HepG2 (cell line): ENCODE measurements at regions not wholly inside any gene's neighbourhood (a gene's known extent, or its start where the extent isn't known, plus 50 kb on each side); places are given as distances from the start of the nearest gene placed in this dataset.
A peak's percentile ranks its signal among the peaks of the same experiment; 100 is the strongest.

Source experiments
- EZH2 ChIP-seq: conservative IDR thresholded peaks from 2 replicates; pipeline ENCODE4 v1.6.1; 2012; ENCODE audit warnings: mild to moderate bottlenecking, low read depth, low read length, moderate library complexity
- IRX3 ChIP-seq: sonication (generic); formaldehyde crosslinking; IDR thresholded peaks from 2 replicates; pipeline ENCODE4 v1.8.1; 2023; ENCODE audit warnings: mild to moderate bottlenecking, low read depth, missing genetic modification reagents, borderline replicate concordance
- ISL2 ChIP-seq: sonication (generic); formaldehyde crosslinking; IDR thresholded peaks from 2 replicates; pipeline ENCODE4 v1.5.0; 2020; ENCODE audit warnings: missing genetic modification reagents
- MBD4 ChIP-seq: IDR thresholded peaks from 2 replicates; pipeline ENCODE4 v1.6.1; 2012; ENCODE audit warnings: low read length, inconsistent platforms, borderline replicate concordance
- RBM22 ChIP-seq: fragments of 200-400 bp; formaldehyde crosslinking; optimal IDR thresholded peaks from 2 replicates; pipeline ENCODE3; 2017; ENCODE audit warnings: mild to moderate bottlenecking, low read length, moderate library complexity
- ZBTB42 ChIP-seq: sonication (generic); formaldehyde crosslinking; IDR thresholded peaks from 2 replicates; pipeline ENCODE4 v1.5.0; 2020; ENCODE audit warnings: mild to moderate bottlenecking, missing genetic modification reagents
- ZEB1 ChIP-seq: IDR thresholded peaks from 2 replicates; pipeline ENCODE4 v1.6.1; 2012; ENCODE audit warnings: mild to moderate bottlenecking, low read depth, inconsistent platforms; ENCODE audit not compliant: insufficient replicate concordance
- ZNF124 ChIP-seq: sonication (generic); formaldehyde crosslinking; IDR thresholded peaks from 2 replicates; pipeline ENCODE4 v1.4.0; 2020; ENCODE audit warnings: missing genetic modification reagents
- ZNF724P ChIP-seq: sonication (generic); formaldehyde crosslinking; IDR thresholded peaks from 2 replicates; pipeline ENCODE4 v1.8.0; 2022; ENCODE audit warnings: missing genetic modification reagents, borderline replicate concordance
- ZNF747 ChIP-seq: sonication (generic); formaldehyde crosslinking; IDR thresholded peaks from 2 replicates; pipeline ENCODE4 v1.8.1; 2023; ENCODE audit warnings: missing genetic modification reagents, mild to moderate bottlenecking, borderline replicate concordance
- TF ChIP-seq, protein P1 (sequence below), 2 experiments: fragments of 450-650 bp in 1 of 2; sonication (generic) in 1 of 2; formaldehyde crosslinking in 1 of 2; IDR thresholded peaks; 2 replicates each; pipeline versions ENCODE4 v1.6.1 to v1.8.0; 2016 to 2022; ENCODE audit warnings: antibody characterized with exemption in 1 of 2, mild to moderate bottlenecking in 1 of 2, missing genetic modification reagents in 1 of 2
- TF ChIP-seq, protein P2 (sequence below), 2 experiments: sonication (generic) in 1 of 2; formaldehyde crosslinking in 1 of 2; IDR thresholded peaks; 2 replicates each; pipeline versions ENCODE4 v1.4.0 to v1.6.1; 2018 to 2020; ENCODE audit warnings: missing genetic modification reagents in 2 of 2, borderline replicate concordance in 1 of 2, low read depth in 1 of 2, mild to moderate bottlenecking in 1 of 2, missing biosample characterization in 1 of 2
- TF ChIP-seq, protein P3 (sequence below): sonication (generic); formaldehyde crosslinking; IDR thresholded peaks from 2 replicates; pipeline ENCODE4 v1.4.0; 2020; ENCODE audit warnings: missing genetic modification reagents
- TF ChIP-seq, protein P4 (sequence below): sonication (generic); formaldehyde crosslinking; IDR thresholded peaks from 2 replicates; pipeline ENCODE4 v1.4.0; 2020; ENCODE audit warnings: missing genetic modification reagents

DNA sequence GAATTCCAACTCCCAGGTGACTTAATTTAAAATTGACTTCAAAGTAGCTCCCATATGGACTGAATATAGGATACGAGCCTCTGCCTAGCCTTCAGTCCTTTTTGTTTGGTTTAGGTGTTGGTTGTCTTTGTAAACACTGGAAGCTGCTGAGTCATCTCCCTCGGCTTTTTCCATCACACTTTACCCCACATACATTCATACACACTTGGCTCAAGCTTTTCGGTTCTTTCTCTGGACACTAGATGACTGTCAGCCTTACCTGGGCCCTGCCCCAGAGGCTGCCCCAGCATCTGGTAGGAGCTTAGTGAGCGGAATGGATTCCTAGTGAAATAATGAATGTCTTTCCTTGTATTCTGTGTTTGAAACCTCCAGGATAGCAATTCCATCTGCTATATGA, 201.5 kb upstream of the IL12A start (continued):
- TF ChIP-seq, protein P1, sequence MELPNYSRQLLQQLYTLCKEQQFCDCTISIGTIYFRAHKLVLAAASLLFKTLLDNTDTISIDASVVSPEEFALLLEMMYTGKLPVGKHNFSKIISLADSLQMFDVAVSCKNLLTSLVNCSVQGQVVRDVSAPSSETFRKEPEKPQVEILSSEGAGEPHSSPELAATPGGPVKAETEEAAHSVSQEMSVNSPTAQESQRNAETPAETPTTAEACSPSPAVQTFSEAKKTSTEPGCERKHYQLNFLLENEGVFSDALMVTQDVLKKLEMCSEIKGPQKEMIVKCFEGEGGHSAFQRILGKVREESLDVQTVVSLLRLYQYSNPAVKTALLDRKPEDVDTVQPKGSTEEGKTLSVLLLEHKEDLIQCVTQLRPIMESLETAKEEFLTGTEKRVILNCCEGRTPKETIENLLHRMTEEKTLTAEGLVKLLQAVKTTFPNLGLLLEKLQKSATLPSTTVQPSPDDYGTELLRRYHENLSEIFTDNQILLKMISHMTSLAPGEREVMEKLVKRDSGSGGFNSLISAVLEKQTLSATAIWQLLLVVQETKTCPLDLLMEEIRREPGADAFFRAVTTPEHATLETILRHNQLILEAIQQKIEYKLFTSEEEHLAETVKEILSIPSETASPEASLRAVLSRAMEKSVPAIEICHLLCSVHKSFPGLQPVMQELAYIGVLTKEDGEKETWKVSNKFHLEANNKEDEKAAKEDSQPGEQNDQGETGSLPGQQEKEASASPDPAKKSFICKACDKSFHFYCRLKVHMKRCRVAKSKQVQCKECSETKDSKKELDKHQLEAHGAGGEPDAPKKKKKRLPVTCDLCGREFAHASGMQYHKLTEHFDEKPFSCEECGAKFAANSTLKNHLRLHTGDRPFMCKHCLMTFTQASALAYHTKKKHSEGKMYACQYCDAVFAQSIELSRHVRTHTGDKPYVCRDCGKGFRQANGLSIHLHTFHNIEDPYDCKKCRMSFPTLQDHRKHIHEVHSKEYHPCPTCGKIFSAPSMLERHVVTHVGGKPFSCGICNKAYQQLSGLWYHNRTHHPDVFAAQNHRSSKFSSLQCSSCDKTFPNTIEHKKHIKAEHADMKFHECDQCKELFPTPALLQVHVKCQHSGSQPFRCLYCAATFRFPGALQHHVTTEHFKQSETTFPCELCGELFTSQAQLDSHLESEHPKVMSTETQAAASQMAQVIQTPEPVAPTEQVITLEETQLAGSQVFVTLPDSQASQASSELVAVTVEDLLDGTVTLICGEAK (IDR thresholded peaks at IDR 0.05) = no peak
- TF ChIP-seq, protein P1 (CRISPR knock-in tag; IDR thresholded peaks at IDR 0.05) = no peak
- TF ChIP-seq ZNF724P (no peak), ZEB1 (peak; percentile 38), ZNF747 (no peak), ZNF124 (CRISPR knock-in tag) (no peak), IRX3 (CRISPR knock-in tag) (no peak), ISL2 (CRISPR knock-in tag) (no peak), RBM22 (no peak), EZH2 (no peak), MBD4 (no peak), ZBTB42 (CRISPR knock-in tag) (no peak)
- TF ChIP-seq, protein P2, sequence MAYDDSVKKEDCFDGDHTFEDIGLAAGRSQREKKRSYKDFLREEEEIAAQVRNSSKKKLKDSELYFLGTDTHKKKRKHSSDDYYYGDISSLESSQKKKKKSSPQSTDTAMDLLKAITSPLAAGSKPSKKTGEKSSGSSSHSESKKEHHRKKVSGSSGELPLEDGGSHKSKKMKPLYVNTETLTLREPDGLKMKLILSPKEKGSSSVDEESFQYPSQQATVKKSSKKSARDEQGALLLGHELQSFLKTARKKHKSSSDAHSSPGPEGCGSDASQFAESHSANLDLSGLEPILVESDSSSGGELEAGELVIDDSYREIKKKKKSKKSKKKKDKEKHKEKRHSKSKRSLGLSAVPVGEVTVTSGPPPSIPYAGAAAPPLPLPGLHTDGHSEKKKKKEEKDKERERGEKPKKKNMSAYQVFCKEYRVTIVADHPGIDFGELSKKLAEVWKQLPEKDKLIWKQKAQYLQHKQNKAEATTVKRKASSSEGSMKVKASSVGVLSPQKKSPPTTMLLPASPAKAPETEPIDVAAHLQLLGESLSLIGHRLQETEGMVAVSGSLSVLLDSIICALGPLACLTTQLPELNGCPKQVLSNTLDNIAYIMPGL (CRISPR knock-in tag; IDR thresholded peaks at IDR 0.05; ENCODE audit: borderline replicate concordance in 1 of 2, low read depth in 1 of 2) = no peak
- TF ChIP-seq, protein P3, sequence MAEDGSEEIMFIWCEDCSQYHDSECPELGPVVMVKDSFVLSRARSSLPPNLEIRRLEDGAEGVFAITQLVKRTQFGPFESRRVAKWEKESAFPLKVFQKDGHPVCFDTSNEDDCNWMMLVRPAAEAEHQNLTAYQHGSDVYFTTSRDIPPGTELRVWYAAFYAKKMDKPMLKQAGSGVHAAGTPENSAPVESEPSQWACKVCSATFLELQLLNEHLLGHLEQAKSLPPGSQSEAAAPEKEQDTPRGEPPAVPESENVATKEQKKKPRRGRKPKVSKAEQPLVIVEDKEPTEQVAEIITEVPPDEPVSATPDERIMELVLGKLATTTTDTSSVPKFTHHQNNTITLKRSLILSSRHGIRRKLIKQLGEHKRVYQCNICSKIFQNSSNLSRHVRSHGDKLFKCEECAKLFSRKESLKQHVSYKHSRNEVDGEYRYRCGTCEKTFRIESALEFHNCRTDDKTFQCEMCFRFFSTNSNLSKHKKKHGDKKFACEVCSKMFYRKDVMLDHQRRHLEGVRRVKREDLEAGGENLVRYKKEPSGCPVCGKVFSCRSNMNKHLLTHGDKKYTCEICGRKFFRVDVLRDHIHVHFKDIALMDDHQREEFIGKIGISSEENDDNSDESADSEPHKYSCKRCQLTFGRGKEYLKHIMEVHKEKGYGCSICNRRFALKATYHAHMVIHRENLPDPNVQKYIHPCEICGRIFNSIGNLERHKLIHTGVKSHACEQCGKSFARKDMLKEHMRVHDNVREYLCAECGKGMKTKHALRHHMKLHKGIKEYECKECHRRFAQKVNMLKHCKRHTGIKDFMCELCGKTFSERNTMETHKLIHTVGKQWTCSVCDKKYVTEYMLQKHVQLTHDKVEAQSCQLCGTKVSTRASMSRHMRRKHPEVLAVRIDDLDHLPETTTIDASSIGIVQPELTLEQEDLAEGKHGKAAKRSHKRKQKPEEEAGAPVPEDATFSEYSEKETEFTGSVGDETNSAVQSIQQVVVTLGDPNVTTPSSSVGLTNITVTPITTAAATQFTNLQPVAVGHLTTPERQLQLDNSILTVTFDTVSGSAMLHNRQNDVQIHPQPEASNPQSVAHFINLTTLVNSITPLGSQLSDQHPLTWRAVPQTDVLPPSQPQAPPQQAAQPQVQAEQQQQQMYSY (CRISPR knock-in tag) = 0 out of 2 replicates have a peak, but pooled peaks have one; percentile 23
- TF ChIP-seq, protein P4, sequence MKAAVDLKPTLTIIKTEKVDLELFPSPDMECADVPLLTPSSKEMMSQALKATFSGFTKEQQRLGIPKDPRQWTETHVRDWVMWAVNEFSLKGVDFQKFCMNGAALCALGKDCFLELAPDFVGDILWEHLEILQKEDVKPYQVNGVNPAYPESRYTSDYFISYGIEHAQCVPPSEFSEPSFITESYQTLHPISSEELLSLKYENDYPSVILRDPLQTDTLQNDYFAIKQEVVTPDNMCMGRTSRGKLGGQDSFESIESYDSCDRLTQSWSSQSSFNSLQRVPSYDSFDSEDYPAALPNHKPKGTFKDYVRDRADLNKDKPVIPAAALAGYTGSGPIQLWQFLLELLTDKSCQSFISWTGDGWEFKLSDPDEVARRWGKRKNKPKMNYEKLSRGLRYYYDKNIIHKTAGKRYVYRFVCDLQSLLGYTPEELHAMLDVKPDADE (CRISPR knock-in tag) = no peak
